Mammary epithelial cell (primary cell): ENCODE measurements at regions not wholly inside any gene's neighbourhood (a gene's known extent, or its start where the extent isn't known, plus 50 kb on each side); places are given as distances from the start of the nearest gene placed in this dataset.

Experiments
- EZH2 ChIP-seq: IDR thresholded peaks from 2 replicates; pipeline ENCODE4 v1.6.1; 2012; ENCODE audit warnings: low read length, inconsistent platforms, borderline replicate concordance
- TF ChIP-seq, protein P1 (sequence below), 2 donors: IDR thresholded peaks in 1 of 2; conservative IDR thresholded peaks in 1 of 2; 2 replicates each; pipeline ENCODE4 v1.5.1; 2011 to 2012; ENCODE audit warnings: inconsistent platforms in 2 of 2, low read length in 2 of 2, mild to moderate bottlenecking in 2 of 2, control low read depth in 1 of 2, low read depth in 1 of 2; ENCODE audit not compliant: insufficient read depth in 1 of 2; ENCODE audit errors: extremely low read depth in 1 of 2

- TF ChIP-seq, protein P1, sequence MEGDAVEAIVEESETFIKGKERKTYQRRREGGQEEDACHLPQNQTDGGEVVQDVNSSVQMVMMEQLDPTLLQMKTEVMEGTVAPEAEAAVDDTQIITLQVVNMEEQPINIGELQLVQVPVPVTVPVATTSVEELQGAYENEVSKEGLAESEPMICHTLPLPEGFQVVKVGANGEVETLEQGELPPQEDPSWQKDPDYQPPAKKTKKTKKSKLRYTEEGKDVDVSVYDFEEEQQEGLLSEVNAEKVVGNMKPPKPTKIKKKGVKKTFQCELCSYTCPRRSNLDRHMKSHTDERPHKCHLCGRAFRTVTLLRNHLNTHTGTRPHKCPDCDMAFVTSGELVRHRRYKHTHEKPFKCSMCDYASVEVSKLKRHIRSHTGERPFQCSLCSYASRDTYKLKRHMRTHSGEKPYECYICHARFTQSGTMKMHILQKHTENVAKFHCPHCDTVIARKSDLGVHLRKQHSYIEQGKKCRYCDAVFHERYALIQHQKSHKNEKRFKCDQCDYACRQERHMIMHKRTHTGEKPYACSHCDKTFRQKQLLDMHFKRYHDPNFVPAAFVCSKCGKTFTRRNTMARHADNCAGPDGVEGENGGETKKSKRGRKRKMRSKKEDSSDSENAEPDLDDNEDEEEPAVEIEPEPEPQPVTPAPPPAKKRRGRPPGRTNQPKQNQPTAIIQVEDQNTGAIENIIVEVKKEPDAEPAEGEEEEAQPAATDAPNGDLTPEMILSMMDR (conservative IDR thresholded peaks at IDR 0.05 in 1 of 2, IDR thresholded peaks at IDR 0.05 in 1 of 2; ENCODE audit: extremely low read depth in 1 of 2, insufficient read depth in 1 of 2, low read depth in 1 of 2, low read length in 2 of 2), result no peak
- no peak for TF ChIP-seq EZH2
These were observed 210.1 kb downstream of the ERCC6L2 start for GRCh38 chr9:96085491-96086143.
